HG03095 (cell line): ENCODE measurements at regions not wholly inside any gene's neighbourhood (a gene's known extent, or its start where the extent isn't known, plus 50 kb on each side); places are given as distances from the start of the nearest gene placed in this dataset.

Source experiments
- ATAC-seq: cut with Tn5 transposase; IDR thresholded peaks from one replicate; pipeline ENCODE4 v1.9.1; 2021; ENCODE audit warnings: moderate library complexity; ENCODE audit not compliant: unreplicated experiment

DNA sequence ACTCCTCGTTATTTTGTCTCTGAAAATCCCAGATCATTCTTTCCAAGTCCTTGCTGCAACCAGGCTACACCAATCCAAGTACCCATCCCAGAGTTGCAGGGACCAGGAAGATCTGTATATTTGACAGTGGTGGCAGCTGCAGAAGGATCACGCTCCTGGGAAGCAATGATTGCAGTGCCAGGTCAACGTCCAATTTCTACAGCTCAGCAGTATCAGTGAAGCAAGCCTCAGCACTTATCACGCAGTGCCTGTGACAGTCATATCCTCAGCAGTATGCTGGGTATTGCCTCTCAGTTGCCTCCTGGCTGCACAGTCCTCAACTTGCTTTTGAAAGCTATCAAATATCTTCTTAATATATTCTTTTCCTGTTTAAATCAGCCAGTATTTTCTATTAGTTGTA, 66.7 kb downstream of the BARHL2 start:
- ATAC-seq, result no peak

DNA sequence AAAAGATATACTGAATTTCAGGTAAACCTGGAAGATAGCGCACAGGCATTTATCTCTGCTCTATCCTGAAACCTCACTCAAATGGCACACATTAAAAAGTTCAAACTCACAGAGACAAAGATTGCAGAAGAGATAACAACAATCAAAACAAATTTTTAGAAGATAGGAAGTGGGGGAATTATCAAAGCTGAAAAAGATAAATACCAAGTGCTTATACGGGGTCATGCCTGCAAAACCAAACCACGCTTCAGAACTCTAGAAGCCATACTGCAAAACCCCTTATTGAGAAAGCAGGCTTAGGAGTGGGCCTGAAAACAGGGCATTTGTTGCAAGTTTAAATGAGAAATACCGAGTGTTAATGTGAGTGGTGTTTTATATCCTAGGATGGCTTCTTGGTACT, 76.8 kb downstream of the BARHL2 start:
- no peak for ATAC-seq

GRCh38 chr1:90622666-90623065, 94.4 kb downstream of the BARHL2 start:
- ATAC-seq, result no peak

DNA sequence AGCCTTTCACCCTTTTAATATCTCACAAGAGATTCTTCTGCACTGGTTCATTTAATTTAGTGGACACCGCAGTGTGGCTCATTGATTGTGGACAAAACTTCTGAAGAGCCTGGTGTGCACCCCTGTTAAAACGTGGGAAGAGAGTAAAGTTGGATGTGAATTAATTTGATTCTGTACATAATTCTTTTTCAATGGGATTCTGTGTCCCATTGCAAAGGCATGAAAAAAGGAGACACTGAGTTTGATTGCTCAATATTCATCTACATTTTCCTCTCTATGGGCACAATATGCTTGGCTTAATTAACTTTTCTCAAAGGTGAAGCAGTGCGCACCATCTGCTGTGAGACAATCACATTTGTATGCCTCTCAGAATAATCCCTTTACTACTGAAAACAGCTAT, 95.1 kb downstream of the BARHL2 start:
- ATAC-seq, result no peak

- no peak for ATAC-seq
Observed at GRCh38 chr1:90616395-90616794, 100.7 kb downstream of the BARHL2 start.

- no peak for ATAC-seq
Observed at GRCh38 chr1:90614872-90615271, 102.2 kb downstream of the BARHL2 start.

- no peak for ATAC-seq
Observed at GRCh38 chr1:90613371-90613770, 103.7 kb downstream of the BARHL2 start.

- no peak for ATAC-seq
Observed at GRCh38 chr1:90612033-90612432, 105.1 kb downstream of the BARHL2 start.

DNA sequence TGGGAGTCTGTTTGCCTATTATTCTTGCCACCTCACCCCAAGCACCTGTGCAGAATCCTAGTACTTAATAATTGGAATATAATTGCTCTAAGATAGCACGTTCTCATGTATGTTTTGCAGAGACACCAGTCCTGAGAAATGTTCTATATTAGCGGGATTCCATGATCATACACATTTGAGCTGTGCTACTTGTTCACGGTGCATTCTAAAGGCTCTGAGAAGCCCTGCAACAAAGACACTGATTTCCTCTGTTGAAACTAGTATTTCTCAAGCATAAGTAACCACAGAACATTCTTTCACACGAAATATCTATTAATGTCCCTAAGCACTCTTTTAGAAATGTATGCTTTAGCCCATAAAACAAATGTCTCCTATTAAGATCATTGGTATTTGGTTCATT, 109.4 kb downstream of the BARHL2 start:
- no peak for ATAC-seq

DNA sequence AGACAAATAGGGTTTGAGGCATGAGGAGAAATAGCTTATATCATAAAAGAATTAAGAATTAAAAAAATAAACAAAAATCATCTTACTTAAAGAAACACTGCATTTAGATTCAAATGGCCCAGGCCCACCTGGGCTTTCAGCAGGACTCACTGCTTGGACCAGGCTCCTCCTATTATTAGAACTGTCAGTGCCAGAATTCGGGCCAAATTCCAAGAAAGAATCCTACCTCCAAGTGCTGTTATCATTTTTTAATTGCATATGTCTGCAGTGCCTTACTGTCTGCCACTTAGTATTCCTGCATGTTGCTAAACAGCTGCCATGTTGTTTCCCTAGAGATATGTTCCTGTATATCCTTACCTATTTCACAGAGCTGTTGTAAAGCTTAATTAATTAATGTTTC, 112.0 kb downstream of the BARHL2 start:
- ATAC-seq, result no peak

GRCh38 chr1:90593312-90593711, 123.8 kb downstream of the BARHL2 start:
- no peak for ATAC-seq

- no peak for ATAC-seq
Observed at GRCh38 chr1:90591970-90592356, 125.1 kb downstream of the BARHL2 start.

- ATAC-seq, result no peak
Observed at GRCh38 chr1:90591355-90591969, 125.6 kb downstream of the BARHL2 start.

GRCh38 chr1:90580176-90580575, 136.9 kb downstream of the BARHL2 start:
- ATAC-seq, result no peak

GRCh38 chr1:90579212-90579802, 137.8 kb downstream of the BARHL2 start:
- ATAC-seq, result peak; percentile 70

GRCh38 chr1:90574692-90575370, 142.3 kb downstream of the BARHL2 start:
- ATAC-seq, result no peak

DNA sequence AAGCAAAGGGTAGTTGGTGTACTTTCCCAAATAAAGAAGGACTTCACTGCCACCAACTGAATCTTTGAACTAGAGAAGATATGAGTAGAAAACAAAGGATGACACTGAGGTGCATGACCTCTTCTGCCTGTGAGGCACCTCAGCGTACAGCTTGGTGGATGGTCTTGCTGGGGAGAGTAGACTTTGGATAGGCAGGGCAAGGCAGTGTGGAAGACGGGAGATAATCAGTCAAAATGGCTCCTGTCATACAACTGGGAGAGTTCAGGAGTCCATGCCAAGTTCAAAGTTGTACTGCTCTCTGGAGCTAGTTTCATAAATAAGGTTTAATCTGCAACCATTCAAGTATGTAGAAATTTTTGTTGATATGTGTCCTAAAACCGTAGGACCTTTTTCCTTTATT, 143.4 kb downstream of the BARHL2 start:
- ATAC-seq, result no peak

DNA sequence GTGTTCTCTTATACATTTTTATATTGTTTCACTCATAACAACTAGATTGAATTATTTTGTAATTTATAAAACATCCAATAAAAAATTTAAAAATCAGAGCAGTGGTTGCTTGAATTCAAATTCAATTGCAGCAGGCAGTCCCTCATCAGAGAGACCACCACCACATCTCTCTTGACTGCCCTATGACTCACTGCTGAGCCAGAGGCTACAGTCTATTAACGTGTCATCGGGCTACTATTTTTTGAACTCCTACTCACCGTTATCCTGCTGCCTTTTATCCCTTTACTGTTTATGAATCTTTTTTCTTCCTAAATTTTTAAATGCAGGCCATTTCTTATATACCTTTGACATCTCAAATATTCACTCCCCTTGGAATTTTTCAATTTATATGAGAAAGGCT, 144.7 kb downstream of the BARHL2 start:
- no peak for ATAC-seq

GRCh38 chr1:90568436-90568835, 148.7 kb downstream of the BARHL2 start:
- no peak for ATAC-seq

GRCh38 chr1:90564164-90564563, 152.9 kb downstream of the BARHL2 start:
- ATAC-seq, result no peak

DNA sequence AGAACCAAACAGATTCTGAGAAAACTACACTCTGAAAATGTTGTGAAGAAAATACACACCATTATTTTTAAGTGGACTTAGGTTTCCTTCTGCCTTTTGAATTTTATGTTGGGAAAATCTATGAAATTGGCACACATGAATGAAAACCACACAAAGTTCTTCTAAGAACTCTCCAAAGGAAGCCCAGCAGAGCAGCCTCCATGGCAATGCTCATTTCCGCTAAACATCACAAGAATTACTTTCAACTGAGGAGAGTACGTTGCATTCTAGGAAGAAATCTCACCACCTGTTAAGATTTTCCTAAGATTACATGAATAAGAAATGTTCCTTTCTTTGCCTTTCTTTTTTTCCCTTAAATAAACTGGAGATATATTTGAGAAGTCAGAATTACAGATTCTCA, 154.2 kb downstream of the BARHL2 start:
- ATAC-seq, result no peak

DNA sequence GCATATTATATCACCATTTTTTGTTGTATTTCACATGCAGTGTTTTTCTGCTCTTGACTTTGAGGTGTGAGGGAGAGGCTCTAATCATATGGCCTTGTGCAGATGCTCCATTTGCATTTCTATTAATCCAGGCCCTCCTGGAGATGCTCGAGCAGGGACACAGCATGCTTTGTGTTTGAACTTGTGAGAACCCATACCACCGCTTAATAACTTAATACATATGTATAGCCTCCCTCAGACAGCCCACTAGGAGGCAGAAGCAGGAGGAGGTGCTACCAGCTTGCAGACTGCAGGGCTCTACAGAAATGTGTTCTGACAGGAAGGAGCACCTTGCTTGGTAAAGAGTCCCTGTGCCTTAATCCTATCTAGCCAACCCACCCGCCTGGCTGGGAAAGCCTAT, 155.2 kb downstream of the BARHL2 start:
- ATAC-seq, result no peak
